ENCODE measurements at regions not wholly inside any gene's neighbourhood (a gene's known extent, or its start where the extent isn't known, plus 50 kb on each side); places are given as distances from the start of the nearest gene placed in this dataset.

DNA sequence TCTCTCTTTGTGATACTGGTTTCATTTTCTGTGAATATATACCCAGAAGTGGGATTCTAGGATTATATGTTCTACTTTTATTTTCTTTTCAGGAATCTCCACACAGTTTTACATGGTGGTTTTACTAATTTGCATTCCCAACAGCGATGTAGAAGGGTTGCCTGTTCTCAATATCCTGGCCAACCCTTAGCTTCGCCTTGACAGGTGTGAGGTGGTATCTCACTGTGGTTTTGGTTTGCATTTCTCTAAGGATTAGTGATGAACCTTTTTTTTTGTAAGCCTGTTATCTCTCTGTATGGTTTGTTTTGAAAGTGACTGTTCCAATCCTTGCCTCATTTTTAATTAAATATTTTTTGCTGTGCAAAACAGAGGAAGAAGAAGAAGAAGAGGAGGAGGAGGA lies 937.7 kb downstream of the CDH8 start:
- TF ChIP-seq, protein P1, sequence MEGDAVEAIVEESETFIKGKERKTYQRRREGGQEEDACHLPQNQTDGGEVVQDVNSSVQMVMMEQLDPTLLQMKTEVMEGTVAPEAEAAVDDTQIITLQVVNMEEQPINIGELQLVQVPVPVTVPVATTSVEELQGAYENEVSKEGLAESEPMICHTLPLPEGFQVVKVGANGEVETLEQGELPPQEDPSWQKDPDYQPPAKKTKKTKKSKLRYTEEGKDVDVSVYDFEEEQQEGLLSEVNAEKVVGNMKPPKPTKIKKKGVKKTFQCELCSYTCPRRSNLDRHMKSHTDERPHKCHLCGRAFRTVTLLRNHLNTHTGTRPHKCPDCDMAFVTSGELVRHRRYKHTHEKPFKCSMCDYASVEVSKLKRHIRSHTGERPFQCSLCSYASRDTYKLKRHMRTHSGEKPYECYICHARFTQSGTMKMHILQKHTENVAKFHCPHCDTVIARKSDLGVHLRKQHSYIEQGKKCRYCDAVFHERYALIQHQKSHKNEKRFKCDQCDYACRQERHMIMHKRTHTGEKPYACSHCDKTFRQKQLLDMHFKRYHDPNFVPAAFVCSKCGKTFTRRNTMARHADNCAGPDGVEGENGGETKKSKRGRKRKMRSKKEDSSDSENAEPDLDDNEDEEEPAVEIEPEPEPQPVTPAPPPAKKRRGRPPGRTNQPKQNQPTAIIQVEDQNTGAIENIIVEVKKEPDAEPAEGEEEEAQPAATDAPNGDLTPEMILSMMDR (IDR thresholded peaks at IDR 0.05) = no peak
- no peak for TF ChIP-seq POLR2A (IDR thresholded peaks at IDR 0.05)
- no peak for TF ChIP-seq POLR2AphosphoS5 (IDR thresholded peaks at IDR 0.05)
